Right cardiac atrium (tissue), 5 donors: ENCODE measurements at regions not wholly inside any gene's neighbourhood (a gene's known extent, or its start where the extent isn't known, plus 50 kb on each side); places are given as distances from the start of the nearest gene placed in this dataset.
"Not testable (repeated sequence)": the region's sequence is repeated elsewhere in the genome, so short reads cannot be mapped to it uniquely, and the experiment has no call there.

Experiments
- ATAC-seq, 2 donors: fragments of 200-7000 bp; cut with Tn5 transposase; one replicate each; pipeline versions ENCODE4 v1.8.0 to v1.9.1; 2020; ENCODE audit warnings: moderate library complexity in 2 of 2, mild to moderate bottlenecking in 1 of 2
- DNase-seq, 3 donors: peaks; one replicate each; pipeline ENCODE4 v3.0.0-alpha.2; 2020
- H3K27ac ChIP-seq: one replicate; pipeline ENCODE4 v1.5.1; 2013; ENCODE audit warnings: mild to moderate bottlenecking, low read length, control low read depth, moderate library complexity
- H3K27me3 ChIP-seq: one replicate; pipeline ENCODE4 v1.6.1; 2013; ENCODE audit not compliant: control insufficient read depth, insufficient read depth
- H3K4me1 ChIP-seq: one replicate; pipeline ENCODE4 v1.6.1; 2013; ENCODE audit warnings: low read length; ENCODE audit not compliant: control insufficient read depth, insufficient read depth
- H3K4me3 ChIP-seq: one replicate; pipeline ENCODE4 v1.5.1; 2013; ENCODE audit warnings: low read length, control low read depth
- H3K9me3 ChIP-seq: one replicate; pipeline ENCODE4 v1.6.1; 2013; ENCODE audit warnings: low read length; ENCODE audit not compliant: control insufficient read depth
- WGBS: extraction: QIAGEN DNeasy Blood & Tissue Kit; methylation state at CpG from one replicate; pipeline ENCODE4 v1.1.7; 2013; 5-methylcytosine and 5-hydroxymethylcytosine counted together
- intact Hi-C, 4 donors: fragments of 100-400 bp; cut with DNase I; formaldehyde crosslinking; loops; one replicate each; pipeline versions ENCODE4 v1.11.0 to v1.14.0; 2022 to 2023
- donor health status: healthy with polysubstance abuse.
- donor health status: DM: no; HTN: yes; CAD: no.
- donor health status: DM: no; HTN: no; CAD: no.
- donor health status: DM: no; HTN: yes; CAD: no; lungs with severe emphysema.
- donor health status: DM: yes; HTN: yes; CAD: no.

DNA sequence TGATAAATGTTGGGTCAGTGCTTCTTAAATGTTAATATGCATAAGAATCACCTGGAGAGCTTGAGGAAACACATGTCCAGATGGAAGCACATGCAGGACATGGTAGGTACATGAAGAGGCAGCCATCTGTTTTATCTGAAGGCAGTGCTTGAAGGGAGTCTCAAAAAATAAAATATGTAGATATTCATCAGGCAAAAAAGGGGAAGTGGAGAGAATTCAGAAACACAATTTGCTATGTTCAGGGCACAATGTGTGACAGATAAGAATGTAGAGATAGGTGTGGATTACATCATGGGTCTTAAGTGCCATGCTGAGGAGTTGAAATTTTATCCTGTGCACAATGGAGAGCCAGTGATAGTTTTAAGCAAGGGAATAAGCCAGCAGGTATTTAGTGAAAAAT lies 59.6 kb upstream of the CASK start:
- Histone ChIP-seq H3K4me1 (no peaks in the 10 kb centered on the region), H3K27ac (no peak overlapping the region), H3K27me3 (no peaks in the 10 kb centered on the region), H3K9me3 (no peaks in the 10 kb centered on the region), H3K4me3 (no peak overlapping the region)
- intact Hi-C loops, result no loop called here
- no peak for ATAC-seq
- DNase-seq, result no peak

GRCh38 chrX:41981481-41982013 lies 58.2 kb upstream of the CASK start:
- Histone ChIP-seq H3K4me3 (no peak overlapping the region), H3K9me3 (no peaks in the 10 kb centered on the region), H3K27me3 (no peaks in the 10 kb centered on the region), H3K4me1 (no peaks in the 10 kb centered on the region), H3K27ac (no peak overlapping the region)
- intact Hi-C loops, result no loop called here
- DNase-seq (no peak), ATAC-seq (no peak)
- WGBS, result 78% methylated on average over 4 of the region's 4 CpGs

- DNase-seq, H3K27ac ChIP-seq, H3K27me3 ChIP-seq, H3K9me3 ChIP-seq, intact Hi-C loops, H3K4me1 ChIP-seq, ATAC-seq, H3K4me3 ChIP-seq: not testable (repeated sequence)
- WGBS, result 100% methylated on average over 1 of the region's 1 CpG
These were observed 51.3 kb upstream of the CASK start for GRCh38 chrX:41974677-41975076.

GRCh38 chrX:41973208-41973607 lies 49.9 kb upstream of the CASK start:
- DNase-seq, result no peak
- Histone ChIP-seq H3K27me3 (no peaks in the 10 kb centered on the region), H3K4me1 (no peaks in the 10 kb centered on the region), H3K27ac (no peak overlapping the region), H3K9me3 (no peaks in the 10 kb centered on the region), H3K4me3 (no peak overlapping the region)
- 94% methylated on average over 2 of the region's 2 CpGs for WGBS
- intact Hi-C loops, result no loop called here
- no peak for ATAC-seq
